GM12864 (cell line): ENCODE measurements at regions not wholly inside any gene's neighbourhood (a gene's known extent, or its start where the extent isn't known, plus 50 kb on each side); places are given as distances from the start of the nearest gene placed in this dataset.

Experiments used
- DNase-seq: peaks from one replicate; pipeline ENCODE4 v3.0.0-alpha.2; 2011; ENCODE audit warnings: low read depth
- H3K4me3 ChIP-seq: 2 replicates; pipeline ENCODE4 v1.5.1; 2011; ENCODE audit warnings: mild to moderate bottlenecking, low read depth, low read length, control low read depth
- CTCF ChIP-seq: IDR thresholded peaks from 2 replicates; pipeline ENCODE4 v1.5.1; 2011; ENCODE audit warnings: low read depth, mild to moderate bottlenecking, moderate library complexity, low read length, control low read depth, inconsistent platforms; ENCODE audit errors: missing control alignments

GRCh38 chr13:105465251-105465650 is 1070.2 kb downstream of the EFNB2 start:
- H3K4me3 ChIP-seq, result no peak overlapping the region
- no peak for DNase-seq
- TF ChIP-seq CTCF, result no peak

- H3K4me3 ChIP-seq, result no peak overlapping the region
- no peak for DNase-seq
- no peak for TF ChIP-seq CTCF
These were observed 1071.2 kb downstream of the EFNB2 start for GRCh38 chr13:105464249-105464648.

- no peak overlapping the region for H3K4me3 ChIP-seq
- no peak for DNase-seq
- TF ChIP-seq CTCF, result no peak
These were observed 1072.4 kb downstream of the EFNB2 start for GRCh38 chr13:105463011-105463501.

GRCh38 chr13:105462098-105462497 is 1073.4 kb downstream of the EFNB2 start:
- no peak for DNase-seq
- no peak overlapping the region for H3K4me3 ChIP-seq
- no peak for TF ChIP-seq CTCF

GRCh38 chr13:105452895-105453294 is 1082.6 kb downstream of the EFNB2 start:
- H3K4me3 ChIP-seq, result no peak overlapping the region
- DNase-seq, result no peak
- TF ChIP-seq CTCF, result no peak

- no peak for TF ChIP-seq CTCF
- H3K4me3 ChIP-seq, result no peak overlapping the region
- no peak for DNase-seq
These were observed 1084.7 kb downstream of the EFNB2 start for GRCh38 chr13:105450784-105451183.

- no peak for TF ChIP-seq CTCF
- no peak for DNase-seq
- H3K4me3 ChIP-seq, result no peak overlapping the region
These were observed 1086.7 kb downstream of the EFNB2 start for GRCh38 chr13:105448811-105449210.
